Heart left ventricle (tissue), 13 donors: ENCODE measurements at regions not wholly inside any gene's neighbourhood (a gene's known extent, or its start where the extent isn't known, plus 50 kb on each side); places are given as distances from the start of the nearest gene placed in this dataset.
"Not testable (repeated sequence)": the region's sequence is repeated elsewhere in the genome, so short reads cannot be mapped to it uniquely, and the experiment has no call there.

ENCODE experiments used
- POLR2A ChIP-seq, 2 donors: fragments of 450-650 bp; IDR thresholded peaks; one replicate each; pipeline ENCODE4 v1.6.1; 2017; ENCODE audit warnings: antibody characterized with exemption in 2 of 2, mild to moderate bottlenecking in 2 of 2, moderate library complexity in 2 of 2
- TF ChIP-seq, protein P1 (sequence below), 12 donors: fragments of 200-600 bp; sonication (generic) in 4 of 12; IDR thresholded peaks; one replicate each; pipeline versions ENCODE4 v1.5.0 to v1.8.0; 2018 to 2022; ENCODE audit warnings: antibody characterized with exemption in 12 of 12, mild to moderate bottlenecking in 5 of 12
- donor health status: ischemic (EF 13 %, LVEDD 7.1; RV severe dilation, severe dysfunction).
- donor health status: DM: no; HTN: yes; CAD: no.
- donor health status: DM: no; HTN: no; CAD: no.
- donor health status: ischemic (EF 25% LVEDD 6.9; RV normal size, moderate dysfunction).
- donor health status: ischemic (EF 25% LVEDD 5.7; RV mildly dilated, moderate dysfunction).
- donor health status: ischemic (EF 35%, LVEDD 5.7; RV mildly dilated, moderate dysfunction).
- donor health status: nonischemic (EF 11% LVEDD 7.7; RV severe dilation, severe dysfunction).
- donor health status: DM: yes; HTN: yes; CAD: no.
- donor health status: PGD.
- donor health status: ischemic (EF 29% LVEDD 5.4; RV normal size, mild dysfunction).
- donor health status: nonischemic (EF 23%, LVEDD 6.1; RV moderate dilation, normal function).

DNA sequence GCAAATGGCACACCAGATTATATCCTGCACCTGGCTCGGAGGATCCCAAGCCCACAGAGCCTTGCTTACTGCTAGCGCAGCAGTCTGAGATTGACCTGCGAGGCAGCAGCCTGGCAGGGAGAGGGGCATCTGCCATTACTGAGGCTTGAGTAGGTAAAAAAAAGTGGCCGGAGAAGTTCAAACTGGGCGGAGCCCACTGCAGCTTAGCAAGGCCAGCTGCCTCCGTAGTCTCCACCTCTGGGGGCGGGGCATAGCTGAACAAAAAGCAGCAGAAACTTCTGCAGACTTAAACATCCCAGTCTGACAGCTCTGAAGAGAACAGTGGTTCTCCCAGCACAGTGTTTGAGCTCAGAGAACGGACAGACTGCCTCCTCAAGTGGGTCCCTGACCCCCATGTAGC, 85.4 kb upstream of the TMEM170B start:
- TF ChIP-seq, protein P1, sequence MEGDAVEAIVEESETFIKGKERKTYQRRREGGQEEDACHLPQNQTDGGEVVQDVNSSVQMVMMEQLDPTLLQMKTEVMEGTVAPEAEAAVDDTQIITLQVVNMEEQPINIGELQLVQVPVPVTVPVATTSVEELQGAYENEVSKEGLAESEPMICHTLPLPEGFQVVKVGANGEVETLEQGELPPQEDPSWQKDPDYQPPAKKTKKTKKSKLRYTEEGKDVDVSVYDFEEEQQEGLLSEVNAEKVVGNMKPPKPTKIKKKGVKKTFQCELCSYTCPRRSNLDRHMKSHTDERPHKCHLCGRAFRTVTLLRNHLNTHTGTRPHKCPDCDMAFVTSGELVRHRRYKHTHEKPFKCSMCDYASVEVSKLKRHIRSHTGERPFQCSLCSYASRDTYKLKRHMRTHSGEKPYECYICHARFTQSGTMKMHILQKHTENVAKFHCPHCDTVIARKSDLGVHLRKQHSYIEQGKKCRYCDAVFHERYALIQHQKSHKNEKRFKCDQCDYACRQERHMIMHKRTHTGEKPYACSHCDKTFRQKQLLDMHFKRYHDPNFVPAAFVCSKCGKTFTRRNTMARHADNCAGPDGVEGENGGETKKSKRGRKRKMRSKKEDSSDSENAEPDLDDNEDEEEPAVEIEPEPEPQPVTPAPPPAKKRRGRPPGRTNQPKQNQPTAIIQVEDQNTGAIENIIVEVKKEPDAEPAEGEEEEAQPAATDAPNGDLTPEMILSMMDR (IDR thresholded peaks at IDR 0.05): not testable (repeated sequence)
- not testable (repeated sequence) for TF ChIP-seq POLR2A (IDR thresholded peaks at IDR 0.05)
